Kidney (tissue), 13 donors: ENCODE measurements at regions not wholly inside any gene's neighbourhood (a gene's known extent, or its start where the extent isn't known, plus 50 kb on each side); places are given as distances from the start of the nearest gene placed in this dataset.
A peak's percentile ranks its signal among the peaks of the same experiment; 100 is the strongest.

Source experiments
- DNase-seq, 5 donors: peaks; one replicate each; pipeline ENCODE4 v3.0.0-alpha.2; 2013 to 2020
- FAIRE-seq: peaks from 2 replicates; lab custom pipeline; 2012; peaks lifted over from hg19 to GRCh38; lab: Jason Lieb, UNC
- H3K27ac ChIP-seq, 2 donors: one replicate each; pipeline ENCODE4 v1.7.0; 2013; ENCODE audit warnings: low read depth in 2 of 2, low read length in 2 of 2, inconsistent platforms in 1 of 2
- H3K27me3 ChIP-seq: one replicate; pipeline ENCODE4 v1.7.1; 2013; ENCODE audit warnings: low read length, inconsistent platforms; ENCODE audit not compliant: control insufficient read depth, insufficient read depth
- H3K36me3 ChIP-seq, 3 donors: one replicate each; pipeline versions ENCODE4 v1.7.0 to v1.7.1; 2013; ENCODE audit warnings: low read length in 3 of 3, control low read depth in 1 of 3, inconsistent platforms in 1 of 3; ENCODE audit not compliant: insufficient read depth in 3 of 3, control insufficient read depth in 2 of 3
- H3K4me1 ChIP-seq, 3 donors: one replicate each; pipeline versions ENCODE4 v1.7.0 to v1.7.1; 2013; ENCODE audit warnings: low read length in 3 of 3, inconsistent platforms in 1 of 3, low read depth in 1 of 3; ENCODE audit not compliant: control insufficient read depth in 2 of 3, insufficient read depth in 2 of 3
- H3K4me3 ChIP-seq, 3 donors: one replicate each; pipeline versions ENCODE4 v1.7.0 to v1.8.1; 2013; ENCODE audit warnings: low read length in 3 of 3, control low read depth in 1 of 3, inconsistent platforms in 1 of 3
- H3K9ac ChIP-seq, 3 donors: one replicate each; pipeline versions ENCODE4 v1.7.0 to v1.7.1; 2013; ENCODE audit warnings: low read length in 3 of 3, control low read depth in 1 of 3, inconsistent platforms in 1 of 3
- H3K9me3 ChIP-seq, 3 donors: one replicate each; pipeline versions ENCODE4 v1.7.0 to v1.7.1; 2013; ENCODE audit warnings: low read length in 3 of 3, control low read depth in 1 of 3, inconsistent platforms in 1 of 3; ENCODE audit not compliant: control insufficient read depth in 2 of 3, insufficient read depth in 1 of 3
- intact Hi-C: fragments of 100-400 bp; cut with DNase I; formaldehyde crosslinking; loops from one replicate; pipeline ENCODE4 v1.11.1; 2022
- TF ChIP-seq, protein P1 (sequence below): IDR thresholded peaks from 3 replicates; pipeline ENCODE4 v1.5.1; 2012; ENCODE audit warnings: mild to moderate bottlenecking, moderate library complexity, borderline replicate concordance; ENCODE audit not compliant: insufficient read depth; ENCODE audit errors: extremely low read depth
- donor health status: control.
- donor health status: control.
- donor health status: control.
- donor health status: control.
- donor health status: control.
- donor health status: DM: yes; HTN: yes; CAD: no.
- donor health status: Normal renal cell carcinoma (clear cell type).

DNA sequence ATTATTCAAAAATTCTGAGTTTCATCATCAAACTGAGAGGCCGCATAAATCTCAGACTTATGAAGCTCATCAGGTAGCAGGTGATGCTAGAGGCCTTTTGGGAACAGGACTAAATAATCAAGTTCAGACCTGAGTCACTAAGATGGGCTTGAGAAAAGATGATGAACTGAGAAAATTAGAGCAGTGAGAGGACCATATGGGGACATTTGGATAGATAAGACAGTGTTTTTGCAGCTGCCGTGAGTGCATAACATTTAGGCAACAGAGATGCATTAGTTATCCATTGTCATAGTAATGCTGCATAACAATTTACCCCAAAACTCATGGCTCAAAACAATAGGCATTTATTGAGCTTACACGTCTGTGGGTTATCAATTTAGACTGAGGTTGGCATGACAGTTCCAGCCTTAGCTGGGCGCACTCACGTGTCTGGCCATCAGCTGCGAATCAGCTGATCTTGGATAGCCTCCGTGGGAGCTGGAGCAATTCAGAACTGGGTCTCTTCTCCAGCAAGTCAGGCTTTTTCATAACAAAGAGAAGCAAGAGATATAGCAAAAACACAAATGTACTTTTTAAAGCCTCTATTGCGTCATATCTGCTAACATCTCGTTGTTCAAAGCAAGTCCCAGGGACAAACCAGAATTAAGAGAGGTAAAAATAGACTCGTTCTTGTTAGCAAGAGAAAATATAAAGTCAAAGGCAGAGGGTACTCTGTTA, 72.8 kb downstream of the CAPZA3 start:
- Histone ChIP-seq H3K27ac (peak overlapping the region in 1 of 2 donors; percentile 19), H3K27me3 (no peaks in the 10 kb centered on the region), H3K4me3 (peak overlapping the region in 2 of 3 donors; percentile 11 to 41), H3K36me3 (no peaks in the 10 kb centered on the region), H3K4me1 (peaks cover 0 to 4% (median 0%) of the 10 kb centered on the region in 3 donors), H3K9ac (no peak overlapping the region), H3K9me3 (no peaks in the 10 kb centered on the region)
- TF ChIP-seq, protein P1, sequence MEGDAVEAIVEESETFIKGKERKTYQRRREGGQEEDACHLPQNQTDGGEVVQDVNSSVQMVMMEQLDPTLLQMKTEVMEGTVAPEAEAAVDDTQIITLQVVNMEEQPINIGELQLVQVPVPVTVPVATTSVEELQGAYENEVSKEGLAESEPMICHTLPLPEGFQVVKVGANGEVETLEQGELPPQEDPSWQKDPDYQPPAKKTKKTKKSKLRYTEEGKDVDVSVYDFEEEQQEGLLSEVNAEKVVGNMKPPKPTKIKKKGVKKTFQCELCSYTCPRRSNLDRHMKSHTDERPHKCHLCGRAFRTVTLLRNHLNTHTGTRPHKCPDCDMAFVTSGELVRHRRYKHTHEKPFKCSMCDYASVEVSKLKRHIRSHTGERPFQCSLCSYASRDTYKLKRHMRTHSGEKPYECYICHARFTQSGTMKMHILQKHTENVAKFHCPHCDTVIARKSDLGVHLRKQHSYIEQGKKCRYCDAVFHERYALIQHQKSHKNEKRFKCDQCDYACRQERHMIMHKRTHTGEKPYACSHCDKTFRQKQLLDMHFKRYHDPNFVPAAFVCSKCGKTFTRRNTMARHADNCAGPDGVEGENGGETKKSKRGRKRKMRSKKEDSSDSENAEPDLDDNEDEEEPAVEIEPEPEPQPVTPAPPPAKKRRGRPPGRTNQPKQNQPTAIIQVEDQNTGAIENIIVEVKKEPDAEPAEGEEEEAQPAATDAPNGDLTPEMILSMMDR, result no peak
- FAIRE-seq (no peak), DNase-seq (no peak)
- intact Hi-C loops, result no loop called here

DNA sequence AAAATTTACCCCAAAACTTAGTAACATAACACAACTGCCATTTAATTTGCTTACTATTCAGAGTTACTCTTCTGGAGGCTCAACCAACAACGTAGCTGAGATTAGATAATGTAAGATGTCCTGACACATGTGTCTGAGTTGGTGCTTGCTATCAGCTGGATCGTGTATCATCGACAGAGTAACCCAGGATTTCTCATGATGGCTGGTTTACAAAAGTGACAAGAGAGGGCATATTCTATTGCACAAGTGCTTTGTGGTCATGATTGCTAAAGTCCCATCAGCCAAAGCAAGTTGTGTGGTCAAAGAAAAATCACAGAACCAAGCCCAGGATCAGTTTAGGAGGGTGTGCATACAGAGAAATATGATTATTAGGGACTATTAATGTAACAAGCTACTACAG, 73.4 kb downstream of the CAPZA3 start:
- FAIRE-seq, result no peak
- intact Hi-C loops, result no loop called here
- TF ChIP-seq, protein P1, result no peak
- Histone ChIP-seq H3K9me3 (no peaks in the 10 kb centered on the region), H3K27ac (peak overlapping the region in 1 of 2 donors; percentile 19), H3K36me3 (no peaks in the 10 kb centered on the region), H3K4me1 (peaks cover 0 to 4% (median 0%) of the 10 kb centered on the region in 3 donors), H3K27me3 (no peaks in the 10 kb centered on the region), H3K9ac (no peak overlapping the region), H3K4me3 (peak overlapping the region in 2 of 3 donors; percentile 11 to 41)
- no peak for DNase-seq

DNA sequence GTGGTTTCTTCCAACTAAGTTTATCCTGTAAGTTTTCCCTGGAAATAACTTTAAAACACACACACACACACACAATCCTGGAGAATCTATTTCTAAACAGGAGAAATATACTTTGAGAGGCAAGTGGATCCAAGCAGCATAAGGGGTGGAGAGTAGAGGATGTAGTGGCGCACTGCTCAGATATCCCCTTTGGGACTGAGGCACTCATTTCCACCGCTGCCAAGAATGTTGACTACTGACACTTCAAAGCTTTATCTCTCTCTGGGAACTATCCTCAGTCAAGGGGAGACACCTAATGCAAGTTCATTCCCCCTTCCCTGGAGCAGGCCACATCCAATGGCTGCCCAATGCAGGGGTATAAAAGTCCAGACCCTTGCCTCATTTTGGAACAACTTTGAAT, 75.8 kb downstream of the CAPZA3 start:
- no peak overlapping the region for H3K9ac ChIP-seq
- TF ChIP-seq, protein P1, result no peak
- no peaks in the 10 kb centered on the region for H3K27me3 ChIP-seq
- intact Hi-C loops, result no loop called here
- H3K36me3 ChIP-seq, result no peaks in the 10 kb centered on the region
- H3K9me3 ChIP-seq, result no peaks in the 10 kb centered on the region
- H3K4me1 ChIP-seq, result peaks cover 0 to 4% (median 0%) of the 10 kb centered on the region in 3 donors
- FAIRE-seq (no peak), DNase-seq (no peak)
- H3K4me3 ChIP-seq, result no peak overlapping the region
- no peak overlapping the region for H3K27ac ChIP-seq
